Adrenal gland (tissue), 5 donors: ENCODE measurements at regions not wholly inside any gene's neighbourhood (a gene's known extent, or its start where the extent isn't known, plus 50 kb on each side); places are given as distances from the start of the nearest gene placed in this dataset.

Experiments
- POLR2A ChIP-seq, 2 donors: fragments of 450-650 bp; IDR thresholded peaks; one replicate each; pipeline ENCODE4 v1.6.1; 2017; ENCODE audit warnings: antibody characterized with exemption in 2 of 2, mild to moderate bottlenecking in 2 of 2, moderate library complexity in 1 of 2
- TF ChIP-seq, protein P1 (sequence below), 6 experiments: fragments of 450-650 bp in 4 of 6; fragments of 200-600 bp in 2 of 6; sonication (generic) in 1 of 6; IDR thresholded peaks; 1 replicate in 5 of 6; 2 replicates in 1 of 6; pipeline versions ENCODE4 v1.5.1 to v1.8.0; 2016 to 2021; ENCODE audit warnings: antibody characterized with exemption in 6 of 6, mild to moderate bottlenecking in 2 of 6, moderate library complexity in 1 of 6
- donor health status: DM: no; HTN: no; CAD: no.

DNA sequence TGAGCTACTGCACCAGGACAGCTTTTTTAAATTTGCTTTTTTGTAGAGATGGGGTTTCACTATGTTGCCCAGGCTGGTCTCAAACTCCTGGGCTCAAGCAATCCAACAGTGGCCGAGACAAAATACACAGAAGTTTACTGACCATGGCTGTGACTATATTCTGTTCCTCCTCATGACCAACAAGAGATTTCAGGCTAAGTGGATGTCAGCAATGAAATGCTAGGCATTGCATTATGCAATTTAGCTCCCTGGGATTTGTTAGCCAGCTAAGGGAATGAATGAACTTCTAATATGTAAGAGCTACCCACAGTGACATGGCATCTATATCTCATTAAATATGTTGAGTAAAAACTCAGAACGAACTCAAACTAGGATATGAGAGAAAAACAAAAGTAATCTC is 81.9 kb upstream of the MBOAT2 start:
- TF ChIP-seq, protein P1, sequence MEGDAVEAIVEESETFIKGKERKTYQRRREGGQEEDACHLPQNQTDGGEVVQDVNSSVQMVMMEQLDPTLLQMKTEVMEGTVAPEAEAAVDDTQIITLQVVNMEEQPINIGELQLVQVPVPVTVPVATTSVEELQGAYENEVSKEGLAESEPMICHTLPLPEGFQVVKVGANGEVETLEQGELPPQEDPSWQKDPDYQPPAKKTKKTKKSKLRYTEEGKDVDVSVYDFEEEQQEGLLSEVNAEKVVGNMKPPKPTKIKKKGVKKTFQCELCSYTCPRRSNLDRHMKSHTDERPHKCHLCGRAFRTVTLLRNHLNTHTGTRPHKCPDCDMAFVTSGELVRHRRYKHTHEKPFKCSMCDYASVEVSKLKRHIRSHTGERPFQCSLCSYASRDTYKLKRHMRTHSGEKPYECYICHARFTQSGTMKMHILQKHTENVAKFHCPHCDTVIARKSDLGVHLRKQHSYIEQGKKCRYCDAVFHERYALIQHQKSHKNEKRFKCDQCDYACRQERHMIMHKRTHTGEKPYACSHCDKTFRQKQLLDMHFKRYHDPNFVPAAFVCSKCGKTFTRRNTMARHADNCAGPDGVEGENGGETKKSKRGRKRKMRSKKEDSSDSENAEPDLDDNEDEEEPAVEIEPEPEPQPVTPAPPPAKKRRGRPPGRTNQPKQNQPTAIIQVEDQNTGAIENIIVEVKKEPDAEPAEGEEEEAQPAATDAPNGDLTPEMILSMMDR (IDR thresholded peaks at IDR 0.05), result no peak
- TF ChIP-seq POLR2A (IDR thresholded peaks at IDR 0.05), result no peak
